Naive thymus-derived CD4-positive, alpha-beta T cell (primary cell): ENCODE measurements at regions not wholly inside any gene's neighbourhood (a gene's known extent, or its start where the extent isn't known, plus 50 kb on each side); places are given as distances from the start of the nearest gene placed in this dataset.

Experiments used
- ATAC-seq: fragments of 150-1000 bp; cut with Tn5 transposase; 2 replicates; pipeline ENCODE4 v1.10.0; 2021; ENCODE audit warnings: mild to moderate bottlenecking, moderate library complexity
- CTCF ChIA-PET: fragments of 350-600 bp; sonication (Branson Sonifier 250); formaldehyde crosslinking; loops from one replicate; lab custom pipeline; 2021; ENCODE audit warnings: antibody characterized with exemption; lab: Charles Lee
- POLR2A ChIA-PET: fragments of 350-600 bp; sonication (Branson Sonifier 250); formaldehyde crosslinking; loops from one replicate; lab custom pipeline; 2021; ENCODE audit warnings: antibody characterized with exemption, inconsistent platforms; lab: Charles Lee
- DNase-seq, 9 donors: peaks; one replicate each; pipeline versions ENCODE4 v3.0.0 to v3.0.0-alpha.2; 2020 to 2022; ENCODE audit warnings: mixed read lengths in 1 of 9
- H3K27ac ChIP-seq: one replicate; pipeline ENCODE4 v1.7.0; 2013; ENCODE audit warnings: mild to moderate bottlenecking, low read depth, low read length, moderate library complexity
- H3K27me3 ChIP-seq, 2 donors: one replicate each; pipeline ENCODE4 v1.7.0; 2013; ENCODE audit warnings: low read length in 2 of 2, mild to moderate bottlenecking in 2 of 2, moderate library complexity in 2 of 2; ENCODE audit not compliant: control insufficient read depth in 2 of 2, insufficient read depth in 2 of 2
- H3K36me3 ChIP-seq, 3 experiments: 1 replicate in 2 of 3; 2 replicates in 1 of 3; pipeline ENCODE4 v1.7.0; 2013; ENCODE audit warnings: low read length in 3 of 3, mild to moderate bottlenecking in 3 of 3, moderate library complexity in 1 of 3; ENCODE audit not compliant: insufficient read depth in 3 of 3, control insufficient read depth in 2 of 3
- H3K4me1 ChIP-seq, 2 donors: one replicate each; pipeline ENCODE4 v1.7.0; 2013; ENCODE audit warnings: low read length in 2 of 2, mild to moderate bottlenecking in 2 of 2, moderate library complexity in 1 of 2; ENCODE audit not compliant: control insufficient read depth in 2 of 2, insufficient read depth in 2 of 2
- H3K4me3 ChIP-seq: 2 replicates; pipeline ENCODE4 v1.7.0; 2013; ENCODE audit warnings: mild to moderate bottlenecking, low read length
- H3K9me3 ChIP-seq, 3 experiments: 1 replicate in 2 of 3; 2 replicates in 1 of 3; pipeline ENCODE4 v1.7.0; 2013; ENCODE audit warnings: low read length in 3 of 3; ENCODE audit not compliant: control insufficient read depth in 2 of 3
- H3K27ac Mint-ChIP-seq, 9 donors: one replicate each; pipeline ENCODE4 v1.8.0; 2020 to 2022; ENCODE audit warnings: mixed read lengths in 9 of 9, mild to moderate bottlenecking in 8 of 9, moderate library complexity in 5 of 9, inconsistent platforms in 2 of 9
- H3K27me3 Mint-ChIP-seq, 5 donors: one replicate each; pipeline ENCODE4 v1.8.0; 2021 to 2022; ENCODE audit warnings: mixed read lengths in 5 of 5, mild to moderate bottlenecking in 1 of 5
- H3K36me3 Mint-ChIP-seq, 5 donors: one replicate each; pipeline ENCODE4 v1.8.0; 2020 to 2022; ENCODE audit warnings: mixed read lengths in 5 of 5, mild to moderate bottlenecking in 3 of 5, inconsistent platforms in 1 of 5
- H3K4me1 Mint-ChIP-seq, 7 donors: one replicate each; pipeline ENCODE4 v1.8.0; 2020 to 2022; ENCODE audit warnings: mixed read lengths in 7 of 7, mild to moderate bottlenecking in 3 of 7, inconsistent platforms in 1 of 7
- H3K4me3 Mint-ChIP-seq, 10 donors: one replicate each; pipeline ENCODE4 v1.8.0; 2020 to 2022; ENCODE audit warnings: mild to moderate bottlenecking in 10 of 10, mixed read lengths in 10 of 10, moderate library complexity in 6 of 10, inconsistent platforms in 2 of 10
- H3K9me3 Mint-ChIP-seq, 11 donors: one replicate each; pipeline ENCODE4 v1.8.0; 2020 to 2022; ENCODE audit warnings: mixed read lengths in 11 of 11, mild to moderate bottlenecking in 4 of 11, inconsistent platforms in 1 of 11, moderate library complexity in 1 of 11
- intact Hi-C, 2 donors: fragments of 100-400 bp; cut with micrococcal nuclease; formaldehyde crosslinking; loops; one replicate each; pipeline ENCODE4 v1.15.1; 2023

GRCh38 chr1:182003953-182004586 is 57.4 kb downstream of the ZNF648 start:
- POLR2A ChIA-PET = interaction anchor here (0.6 kb wide), 1 partner anchor 28 kb away, joined by 7 read pairs; no protein-coding TSS in a partner anchor
- Mint-ChIP-seq H3K9me3 (peaks cover 0 to 39% (median 12%) of the 10 kb centered on the region in 11 donors), H3K36me3 (peaks cover 0 to 16% (median 12%) of the 10 kb centered on the region in 5 donors), H3K4me3 (no peak overlapping the region), H3K27ac (no peak overlapping the region), H3K27me3 (peaks cover 4 to 30% (median 16%) of the 10 kb centered on the region in 5 donors), H3K4me1 (peaks cover 0 to 9% (median 2%) of the 10 kb centered on the region in 7 donors)
- intact Hi-C loops = loop anchor here in 1 of 2 donors (10.0 kb wide), 1 partner anchor 51 kb away; no protein-coding TSS in a partner anchor
- Histone ChIP-seq H3K4me3 (no peak overlapping the region), H3K4me1 (no peaks in the 10 kb centered on the region), H3K9me3 (no peaks in the 10 kb centered on the region), H3K27me3 (no peaks in the 10 kb centered on the region), H3K36me3 (no peaks in the 10 kb centered on the region), H3K27ac (no peak overlapping the region)
- CTCF ChIA-PET = no interaction called here
- ATAC-seq (no peak), DNase-seq (no peak)

DNA sequence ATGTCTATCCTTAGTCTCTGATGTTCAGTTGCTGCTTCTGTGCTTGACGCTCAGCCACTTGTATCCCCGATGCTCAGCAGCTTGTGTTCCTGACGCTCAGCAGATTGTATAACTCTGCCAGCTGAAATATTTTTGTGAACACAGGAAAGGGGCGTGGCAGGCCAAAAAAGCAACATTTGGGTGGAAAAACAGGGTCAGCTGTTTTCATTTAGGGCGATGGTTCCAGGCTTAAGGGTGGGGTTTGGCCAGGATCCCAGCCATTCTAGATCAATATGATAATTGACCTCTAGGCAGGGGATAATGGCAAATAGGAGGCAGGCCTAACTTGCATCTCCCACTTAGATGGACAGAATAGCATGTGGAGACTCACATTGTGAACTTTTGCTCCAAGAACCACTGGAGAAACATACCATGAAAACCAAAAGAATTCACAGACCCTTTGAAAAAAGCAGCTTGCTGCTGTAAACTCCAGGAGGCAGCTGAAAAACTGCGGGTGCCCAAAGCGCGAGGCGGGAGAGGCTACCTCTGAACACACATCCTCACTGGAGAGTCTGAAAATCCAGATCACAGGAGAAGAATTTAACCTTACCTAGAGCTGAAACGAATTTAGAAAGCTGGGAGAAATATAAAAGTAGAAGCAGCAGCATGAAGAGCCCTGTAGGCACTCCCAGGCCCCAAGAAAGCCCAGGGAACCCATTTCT is 58.3 kb downstream of the ZNF648 start:
- POLR2A ChIA-PET = no interaction called here
- Histone ChIP-seq H3K9me3 (no peaks in the 10 kb centered on the region), H3K36me3 (no peaks in the 10 kb centered on the region), H3K27ac (no peak overlapping the region), H3K27me3 (no peaks in the 10 kb centered on the region), H3K4me1 (no peaks in the 10 kb centered on the region), H3K4me3 (no peak overlapping the region)
- Mint-ChIP-seq H3K36me3 (peaks cover 0 to 12% (median 11%) of the 10 kb centered on the region in 5 donors), H3K4me1 (peaks cover 0 to 9% (median 2%) of the 10 kb centered on the region in 7 donors), H3K27ac (no peak overlapping the region), H3K9me3 (peaks cover 0 to 30% (median 12%) of the 10 kb centered on the region in 11 donors), H3K4me3 (no peak overlapping the region), H3K27me3 (peaks cover 4 to 28% (median 16%) of the 10 kb centered on the region in 5 donors)
- intact Hi-C loops = loop anchor here in 1 of 2 donors (10.0 kb wide), 1 partner anchor 52 kb away; no protein-coding TSS in a partner anchor
- DNase-seq = no peak
- ATAC-seq = no peak
- CTCF ChIA-PET = no interaction called here

- H3K9me3 ChIP-seq = no peaks in the 10 kb centered on the region
- Mint-ChIP-seq H3K4me1 (peaks cover 0 to 9% (median 2%) of the 10 kb centered on the region in 7 donors), H3K27ac (no peak overlapping the region), H3K36me3 (peaks cover 0 to 12% (median 6%) of the 10 kb centered on the region in 5 donors), H3K27me3 (peaks cover 7 to 28% (median 19%) of the 10 kb centered on the region in 5 donors), H3K4me3 (no peak overlapping the region), H3K9me3 (peaks cover 0 to 25% (median 11%) of the 10 kb centered on the region in 11 donors)
- no peaks in the 10 kb centered on the region for H3K27me3 ChIP-seq
- ChIA-PET POLR2A (no interaction called here), CTCF (no interaction called here)
- no peaks in the 10 kb centered on the region for H3K36me3 ChIP-seq
- no peak for ATAC-seq
- no peaks in the 10 kb centered on the region for H3K4me1 ChIP-seq
- DNase-seq = no peak
- intact Hi-C loops = loop anchor here in 1 of 2 donors (10.0 kb wide), 1 partner anchor 52 kb away; no protein-coding TSS in a partner anchor
- no peak overlapping the region for H3K27ac ChIP-seq
- H3K4me3 ChIP-seq = no peak overlapping the region
Observed at GRCh38 chr1:182002570-182002969, 58.9 kb downstream of the ZNF648 start.

DNA sequence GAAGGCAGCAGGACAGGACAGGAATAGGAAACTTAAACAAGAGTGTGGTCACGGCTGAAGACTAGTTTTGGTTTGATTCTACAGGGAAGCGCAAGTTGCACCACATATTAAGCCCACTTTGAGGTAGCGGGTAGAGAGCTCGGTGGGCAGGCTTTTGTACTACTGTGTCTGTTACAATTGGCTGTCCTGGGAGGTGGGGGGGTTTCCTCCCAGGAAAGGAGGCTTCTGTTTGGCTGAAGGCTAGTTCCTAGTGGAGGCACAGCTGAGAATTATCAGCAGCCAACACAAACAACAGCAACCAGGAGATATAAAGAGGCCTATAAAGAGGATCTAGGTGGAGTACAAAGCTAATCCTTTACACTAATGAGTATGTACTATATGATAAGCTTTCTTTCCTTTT is 62.7 kb downstream of the ZNF648 start:
- no peaks in the 10 kb centered on the region for H3K9me3 Mint-ChIP-seq
- H3K4me1 ChIP-seq = no peaks in the 10 kb centered on the region
- no peak overlapping the region for H3K4me3 ChIP-seq
- no peaks in the 10 kb centered on the region for H3K36me3 ChIP-seq
- no peak overlapping the region for H3K27ac Mint-ChIP-seq
- DNase-seq (no peak), ATAC-seq (no peak)
- ChIA-PET POLR2A (no interaction called here), CTCF (interaction anchor here (0.6 kb wide), 1 partner anchor 810 kb away, joined by 3 read pairs; no protein-coding TSS in a partner anchor)
- peaks cover 10 to 25% (median 20%) of the 10 kb centered on the region in 5 donors for H3K27me3 Mint-ChIP-seq
- H3K9me3 ChIP-seq = no peaks in the 10 kb centered on the region
- H3K36me3 Mint-ChIP-seq = no peaks in the 10 kb centered on the region
- H3K4me1 Mint-ChIP-seq = no peaks in the 10 kb centered on the region
- H3K27me3 ChIP-seq = no peaks in the 10 kb centered on the region
- H3K4me3 Mint-ChIP-seq = no peak overlapping the region
- intact Hi-C loops = no loop called here
- H3K27ac ChIP-seq = no peak overlapping the region

- ChIA-PET POLR2A (no interaction called here), CTCF (no interaction called here)
- ATAC-seq (no peak), DNase-seq (no peak)
- H3K27me3 Mint-ChIP-seq = peaks cover 0 to 8% (median 4%) of the 10 kb centered on the region in 5 donors
- Histone ChIP-seq H3K36me3 (no peaks in the 10 kb centered on the region), H3K27me3 (peaks cover 0 to 4% of the 10 kb centered on the region in 2 donors), H3K9me3 (no peaks in the 10 kb centered on the region), H3K27ac (no peak overlapping the region), H3K4me1 (no peaks in the 10 kb centered on the region), H3K4me3 (no peak overlapping the region)
- intact Hi-C loops = loop anchor here in 1 of 2 donors (2.0 kb wide), 1 partner anchor 63 kb away; no protein-coding TSS in a partner anchor
- no peaks in the 10 kb centered on the region for H3K4me1 Mint-ChIP-seq
- no peaks in the 10 kb centered on the region for H3K9me3 Mint-ChIP-seq
- no peak overlapping the region for H3K27ac Mint-ChIP-seq
- no peak overlapping the region for H3K4me3 Mint-ChIP-seq
- H3K36me3 Mint-ChIP-seq = no peaks in the 10 kb centered on the region
Observed at GRCh38 chr1:181992072-181992471, 69.4 kb downstream of the ZNF648 start.

DNA sequence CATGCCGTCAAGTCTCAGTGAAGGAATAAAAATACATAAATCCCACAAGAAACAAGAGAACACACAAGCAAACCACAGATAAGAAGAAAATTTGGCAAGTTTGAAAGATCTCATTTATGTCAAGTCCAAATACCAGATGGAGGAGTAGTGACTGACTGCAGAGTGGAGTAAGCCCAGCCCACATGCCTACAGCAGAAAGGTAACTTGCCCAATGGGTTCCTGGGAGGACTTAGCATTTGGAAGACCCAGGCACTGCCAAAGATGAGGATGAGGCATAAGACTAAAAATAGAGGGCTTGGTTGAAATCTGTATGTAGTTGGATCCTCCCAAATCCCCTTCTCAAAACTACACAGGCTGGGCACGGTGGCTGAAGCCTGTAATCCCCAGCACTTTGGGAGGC is 70.8 kb downstream of the ZNF648 start:
- DNase-seq (no peak), ATAC-seq (no peak)
- Histone ChIP-seq H3K27me3 (peaks cover 0 to 4% of the 10 kb centered on the region in 2 donors), H3K27ac (no peak overlapping the region), H3K4me1 (no peaks in the 10 kb centered on the region), H3K9me3 (no peaks in the 10 kb centered on the region), H3K4me3 (no peak overlapping the region), H3K36me3 (no peaks in the 10 kb centered on the region)
- peaks cover 5 to 15% (median 12%) of the 10 kb centered on the region in 5 donors for H3K27me3 Mint-ChIP-seq
- no peak overlapping the region for H3K27ac Mint-ChIP-seq
- no peaks in the 10 kb centered on the region for H3K36me3 Mint-ChIP-seq
- peaks cover 0 to 3% (median 0%) of the 10 kb centered on the region in 7 donors for H3K4me1 Mint-ChIP-seq
- ChIA-PET CTCF (no interaction called here), POLR2A (no interaction called here)
- H3K9me3 Mint-ChIP-seq = no peaks in the 10 kb centered on the region
- intact Hi-C loops = no loop called here
- H3K4me3 Mint-ChIP-seq = no peak overlapping the region
